ENCODE measurements at regions not wholly inside any gene's neighbourhood (a gene's known extent, or its start where the extent isn't known, plus 50 kb on each side); places are given as distances from the start of the nearest gene placed in this dataset.
A peak's percentile ranks its signal among the peaks of the same experiment; 100 is the strongest.

DNA sequence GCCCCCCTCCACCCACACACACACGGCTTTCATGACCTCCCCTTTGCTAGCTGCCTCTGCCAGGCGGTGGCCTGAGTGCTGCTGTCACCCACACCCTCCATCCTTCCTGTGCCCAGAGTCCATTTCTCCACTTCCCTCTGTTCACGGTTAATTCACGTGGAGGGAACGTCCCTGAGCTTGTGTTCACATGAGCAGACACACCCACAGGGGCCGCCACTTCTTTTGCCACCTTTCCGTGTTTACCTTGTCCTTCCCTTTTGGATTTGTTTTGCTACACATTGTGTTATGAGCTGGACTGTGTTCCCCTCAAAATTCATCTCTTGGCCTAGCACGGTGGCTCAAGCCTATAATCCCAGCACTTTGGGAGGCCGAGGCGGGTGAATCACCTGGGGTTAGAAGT is 128.0 kb downstream of the ETS2 start:
- Mint-ChIP-seq H3K9me3 (ENCODE audit: unreplicated experiment) (no peaks in the 10 kb centered on the region), H3K4me3 (ENCODE audit: unreplicated experiment) (no peak overlapping the region), H3K36me3 (ENCODE audit: unreplicated experiment) (no peaks in the 10 kb centered on the region), H3K27me3 (ENCODE audit: unreplicated experiment) (peaks cover 3% of the 10 kb centered on the region), H3K4me1 (ENCODE audit: unreplicated experiment) (peaks cover 19% of the 10 kb centered on the region), H3K27ac (ENCODE audit: unreplicated experiment) (no peak overlapping the region)
- DNase-seq (ENCODE audit: extremely low spot score, unreplicated experiment), result no peak
- TF ChIP-seq, protein P1, sequence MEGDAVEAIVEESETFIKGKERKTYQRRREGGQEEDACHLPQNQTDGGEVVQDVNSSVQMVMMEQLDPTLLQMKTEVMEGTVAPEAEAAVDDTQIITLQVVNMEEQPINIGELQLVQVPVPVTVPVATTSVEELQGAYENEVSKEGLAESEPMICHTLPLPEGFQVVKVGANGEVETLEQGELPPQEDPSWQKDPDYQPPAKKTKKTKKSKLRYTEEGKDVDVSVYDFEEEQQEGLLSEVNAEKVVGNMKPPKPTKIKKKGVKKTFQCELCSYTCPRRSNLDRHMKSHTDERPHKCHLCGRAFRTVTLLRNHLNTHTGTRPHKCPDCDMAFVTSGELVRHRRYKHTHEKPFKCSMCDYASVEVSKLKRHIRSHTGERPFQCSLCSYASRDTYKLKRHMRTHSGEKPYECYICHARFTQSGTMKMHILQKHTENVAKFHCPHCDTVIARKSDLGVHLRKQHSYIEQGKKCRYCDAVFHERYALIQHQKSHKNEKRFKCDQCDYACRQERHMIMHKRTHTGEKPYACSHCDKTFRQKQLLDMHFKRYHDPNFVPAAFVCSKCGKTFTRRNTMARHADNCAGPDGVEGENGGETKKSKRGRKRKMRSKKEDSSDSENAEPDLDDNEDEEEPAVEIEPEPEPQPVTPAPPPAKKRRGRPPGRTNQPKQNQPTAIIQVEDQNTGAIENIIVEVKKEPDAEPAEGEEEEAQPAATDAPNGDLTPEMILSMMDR (IDR thresholded peaks at IDR 0.05), result no peak

DNA sequence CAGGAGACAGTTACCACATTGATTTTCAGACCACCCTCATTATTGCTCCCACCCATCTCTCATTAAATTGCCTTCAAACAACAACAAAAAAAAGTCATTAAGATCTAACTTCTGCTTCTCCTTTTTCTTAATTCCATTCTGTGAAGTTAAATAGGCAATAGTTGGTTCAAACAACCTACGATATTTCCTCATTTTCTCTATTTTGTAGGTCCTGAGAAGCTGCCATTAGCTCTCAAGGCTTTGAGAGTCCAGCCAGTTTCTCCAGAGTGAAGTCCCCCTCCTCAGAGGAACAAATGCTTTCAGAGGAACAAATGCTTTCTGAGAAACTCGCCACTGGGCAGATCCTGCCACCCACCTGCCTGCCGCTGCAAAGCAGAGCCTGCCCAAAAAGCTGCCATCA is 125.6 kb downstream of the ETS2 start:
- Mint-ChIP-seq H3K4me1 (ENCODE audit: unreplicated experiment) (peaks cover 16% of the 10 kb centered on the region), H3K4me3 (ENCODE audit: unreplicated experiment) (no peak overlapping the region), H3K27me3 (ENCODE audit: unreplicated experiment) (peaks cover 2% of the 10 kb centered on the region), H3K9me3 (ENCODE audit: unreplicated experiment) (no peaks in the 10 kb centered on the region), H3K36me3 (ENCODE audit: unreplicated experiment) (no peaks in the 10 kb centered on the region), H3K27ac (ENCODE audit: unreplicated experiment) (no peak overlapping the region)
- no peak for DNase-seq (ENCODE audit: extremely low spot score, unreplicated experiment)
- TF ChIP-seq, protein P1 (IDR thresholded peaks at IDR 0.05), result no peak

- H3K4me1 Mint-ChIP-seq (ENCODE audit: unreplicated experiment), result peaks cover 20% of the 10 kb centered on the region
- H3K4me3 Mint-ChIP-seq (ENCODE audit: unreplicated experiment), result no peak overlapping the region
- TF ChIP-seq, protein P1 (IDR thresholded peaks at IDR 0.05), result no peak
- H3K27me3 Mint-ChIP-seq (ENCODE audit: unreplicated experiment), result no peaks in the 10 kb centered on the region
- DNase-seq (ENCODE audit: extremely low spot score, unreplicated experiment), result no peak
- H3K36me3 Mint-ChIP-seq (ENCODE audit: unreplicated experiment), result no peaks in the 10 kb centered on the region
- H3K9me3 Mint-ChIP-seq (ENCODE audit: unreplicated experiment), result no peaks in the 10 kb centered on the region
- H3K27ac Mint-ChIP-seq (ENCODE audit: unreplicated experiment), result peak overlapping the region; percentile 12
These were observed 125.1 kb downstream of the ETS2 start for GRCh38 chr21:38930853-38931252.

GRCh38 chr21:38930066-38930465 is 124.3 kb downstream of the ETS2 start:
- Mint-ChIP-seq H3K9me3 (ENCODE audit: unreplicated experiment) (no peaks in the 10 kb centered on the region), H3K36me3 (ENCODE audit: unreplicated experiment) (no peaks in the 10 kb centered on the region), H3K4me1 (ENCODE audit: unreplicated experiment) (peaks cover 26% of the 10 kb centered on the region), H3K27ac (ENCODE audit: unreplicated experiment) (no peak overlapping the region), H3K4me3 (ENCODE audit: unreplicated experiment) (no peak overlapping the region), H3K27me3 (ENCODE audit: unreplicated experiment) (no peaks in the 10 kb centered on the region)
- DNase-seq (ENCODE audit: extremely low spot score, unreplicated experiment), result no peak
- TF ChIP-seq, protein P1 (IDR thresholded peaks at IDR 0.05), result no peak

- no peaks in the 10 kb centered on the region for H3K27me3 Mint-ChIP-seq (ENCODE audit: unreplicated experiment)
- TF ChIP-seq, protein P1 (IDR thresholded peaks at IDR 0.05), result no peak
- H3K4me1 Mint-ChIP-seq (ENCODE audit: unreplicated experiment), result peaks cover 29% of the 10 kb centered on the region
- H3K9me3 Mint-ChIP-seq (ENCODE audit: unreplicated experiment), result no peaks in the 10 kb centered on the region
- no peak overlapping the region for H3K4me3 Mint-ChIP-seq (ENCODE audit: unreplicated experiment)
- no peak overlapping the region for H3K27ac Mint-ChIP-seq (ENCODE audit: unreplicated experiment)
- H3K36me3 Mint-ChIP-seq (ENCODE audit: unreplicated experiment), result no peaks in the 10 kb centered on the region
- DNase-seq (ENCODE audit: extremely low spot score, unreplicated experiment), result no peak
These were observed 123.9 kb downstream of the ETS2 start for GRCh38 chr21:38929652-38930051.

All from osteocyte (in vitro differentiated cells).